GM18511 (cell line): ENCODE measurements at regions not wholly inside any gene's neighbourhood (a gene's known extent, or its start where the extent isn't known, plus 50 kb on each side); places are given as distances from the start of the nearest gene placed in this dataset.
"Not testable (repeated sequence)": the region's sequence is repeated elsewhere in the genome, so short reads cannot be mapped to it uniquely, and the experiment has no call there.

ENCODE experiments used
- ATAC-seq: cut with Tn5 transposase; IDR thresholded peaks from one replicate; pipeline ENCODE4 v1.9.1; 2021; ENCODE audit warnings: mild to moderate bottlenecking, moderate library complexity; ENCODE audit not compliant: unreplicated experiment

DNA sequence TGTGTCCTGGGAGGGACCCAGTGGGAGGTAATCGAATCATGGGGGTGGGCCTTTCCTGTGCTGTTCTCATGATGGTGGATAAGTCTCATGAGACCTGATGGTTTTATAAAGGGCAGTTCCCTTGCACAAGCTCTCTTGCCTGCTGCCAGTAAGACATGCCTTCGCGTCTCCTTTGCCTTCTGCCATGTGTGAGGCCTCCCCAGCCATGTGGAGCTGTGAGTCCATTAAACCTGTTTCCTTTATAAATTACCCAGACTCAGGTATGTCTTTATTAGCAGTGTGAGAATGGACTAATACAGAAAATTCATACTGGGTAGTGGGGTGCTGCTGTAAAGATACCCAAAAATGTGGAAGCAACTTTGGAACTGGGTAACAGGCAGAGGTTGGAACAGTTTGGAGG is 300.0 kb upstream of the ZFP42 start:
- ATAC-seq, result not testable (repeated sequence)

DNA sequence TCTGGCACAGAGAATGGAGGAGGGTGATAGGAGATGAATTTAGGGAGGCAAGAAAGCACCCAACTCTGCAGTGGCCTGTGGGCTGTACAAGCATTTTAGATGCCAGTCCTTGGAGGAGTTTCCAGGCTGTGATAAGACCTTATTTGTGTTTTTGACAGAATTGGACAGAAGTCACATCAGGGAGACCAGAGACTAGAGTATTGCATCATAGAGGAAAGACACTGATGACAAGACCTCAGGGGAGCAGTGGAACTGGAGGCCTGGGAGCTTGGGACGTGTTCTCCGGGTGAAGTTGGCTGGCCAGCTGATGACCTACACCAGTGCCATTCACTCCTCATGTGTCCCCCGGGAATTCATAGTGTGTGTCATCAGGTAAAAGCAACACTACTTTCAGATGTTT is 284.0 kb upstream of the ZFP42 start:
- no peak for ATAC-seq

DNA sequence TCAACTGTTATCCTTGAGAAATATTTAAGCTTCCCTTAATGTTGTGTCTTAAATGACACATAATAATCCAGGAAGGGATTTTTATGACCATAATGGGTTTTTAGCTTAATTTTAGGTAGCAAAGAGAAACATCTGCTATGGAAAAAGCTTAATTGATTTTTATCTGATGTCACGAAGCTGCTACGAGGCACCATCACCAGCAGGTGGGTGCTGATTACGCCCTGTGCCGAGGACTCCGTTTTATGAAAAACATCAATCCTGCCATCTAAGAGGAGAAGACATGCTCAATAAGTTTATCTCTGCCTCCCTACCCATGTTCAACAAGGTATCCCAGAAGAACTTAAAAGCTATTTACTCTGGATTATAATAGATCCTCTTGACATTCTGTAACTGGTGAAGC is 280.6 kb upstream of the ZFP42 start:
- ATAC-seq, result no peak

DNA sequence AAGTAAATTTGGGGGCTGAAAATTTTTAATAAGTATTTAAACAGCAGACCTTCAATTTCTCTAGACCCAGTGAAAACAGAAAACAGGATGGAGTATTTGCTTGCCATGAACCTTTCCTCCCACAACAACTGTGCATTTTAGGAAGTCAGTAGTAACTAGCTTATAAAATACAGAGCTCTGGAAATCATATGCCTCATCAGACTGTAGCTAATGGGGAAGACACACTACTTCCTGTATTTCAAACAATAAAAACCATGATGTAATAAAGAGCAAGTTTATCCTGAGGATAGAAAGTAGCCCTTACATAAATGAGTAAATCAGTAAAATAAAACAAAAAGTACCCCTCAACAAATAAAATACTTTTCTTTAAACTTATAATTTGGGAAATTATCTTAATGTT is 280.1 kb upstream of the ZFP42 start:
- ATAC-seq, result no peak

DNA sequence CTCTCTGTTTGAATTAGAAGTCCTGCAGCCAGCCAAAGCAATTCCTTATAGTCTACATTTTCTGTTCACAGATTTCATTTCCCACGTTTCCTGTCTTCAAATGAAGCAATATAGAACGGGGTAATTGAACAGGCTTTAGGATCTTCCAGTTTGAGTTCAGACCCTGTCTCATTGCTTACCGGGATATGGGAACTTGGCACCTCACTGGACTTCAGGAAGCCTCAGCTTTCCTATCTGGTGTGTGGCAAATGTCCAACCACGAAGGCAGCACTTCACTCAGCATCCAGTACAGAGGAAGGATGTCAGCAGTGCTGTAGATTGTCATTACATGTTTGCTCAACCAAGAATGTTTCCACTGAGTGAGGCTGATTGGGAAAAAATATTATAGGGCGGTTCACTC is 271.1 kb upstream of the ZFP42 start:
- ATAC-seq, result no peak

DNA sequence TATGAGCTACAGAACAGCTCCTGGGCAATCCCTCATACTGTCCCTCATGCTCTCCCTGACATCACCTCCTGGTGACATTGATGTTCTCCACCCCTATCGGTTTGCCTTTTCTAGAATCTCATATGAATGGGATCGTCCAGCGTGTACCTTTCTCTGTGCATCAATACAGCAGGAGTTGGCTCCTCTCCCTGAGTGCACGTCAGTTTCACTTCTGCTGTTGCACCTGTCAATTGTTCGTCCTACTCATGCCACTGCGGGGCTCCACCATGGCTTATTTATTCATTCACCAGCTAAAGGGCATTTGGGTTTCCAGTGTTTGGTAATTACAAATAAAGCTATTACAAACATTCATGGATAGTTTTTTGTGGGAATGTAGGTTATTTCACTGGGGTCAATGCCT is 269.1 kb upstream of the ZFP42 start:
- no peak for ATAC-seq

DNA sequence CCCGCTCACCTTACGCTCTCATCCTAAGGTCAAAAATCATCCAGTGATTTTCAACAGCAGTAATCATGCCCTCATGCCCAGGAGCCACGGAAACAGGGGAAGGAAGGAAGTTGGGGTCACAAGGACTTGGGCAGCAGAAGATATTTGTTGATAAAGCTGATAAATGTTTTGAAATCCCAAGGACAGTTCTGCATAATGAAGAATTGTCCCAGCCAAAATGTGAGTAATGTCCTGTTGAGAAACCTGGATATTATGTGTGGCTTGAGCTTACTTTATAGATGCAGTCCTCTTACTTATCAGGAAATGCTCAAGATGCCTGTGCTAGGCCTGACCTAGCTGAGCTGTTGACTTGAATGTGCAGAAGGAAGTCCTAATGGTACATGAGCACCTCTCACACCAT is 263.0 kb upstream of the ZFP42 start:
- ATAC-seq, result no peak

DNA sequence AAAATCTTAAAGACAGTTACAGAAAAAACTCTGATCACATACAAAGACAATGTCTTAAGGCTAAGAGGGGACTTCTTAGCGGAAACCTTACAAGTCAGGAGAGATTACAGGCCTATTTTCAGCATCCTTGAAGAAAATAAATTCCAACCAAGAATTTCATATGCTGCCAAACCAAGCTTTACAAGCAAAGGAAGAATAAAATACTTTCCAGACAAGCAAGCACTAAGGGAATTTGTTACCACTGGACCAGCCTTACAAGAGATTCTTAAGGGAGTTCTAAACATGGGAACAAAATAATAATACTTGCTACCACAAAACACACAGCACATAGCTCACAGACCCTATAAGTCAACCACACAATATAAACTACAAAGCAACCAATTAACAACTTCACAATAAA is 255.8 kb upstream of the ZFP42 start:
- no peak for ATAC-seq

DNA sequence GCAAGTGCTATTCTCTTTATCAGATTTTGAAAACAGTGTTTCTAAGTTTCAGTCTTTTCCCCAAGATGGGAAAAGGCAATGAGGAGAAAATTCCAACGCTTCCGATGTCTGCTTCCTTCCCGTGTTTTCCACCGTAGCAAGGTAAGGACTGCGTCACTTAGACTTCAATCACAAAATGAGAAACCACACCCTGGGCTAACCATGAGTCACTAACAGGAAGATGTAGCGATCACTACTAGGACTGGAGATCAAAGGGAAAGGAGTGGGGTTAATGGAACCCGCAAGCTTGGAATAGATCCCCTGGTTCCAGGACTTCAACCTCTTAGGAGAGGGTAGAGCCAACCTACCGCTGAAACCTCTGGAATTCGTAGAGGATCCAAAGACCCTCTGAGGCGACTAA is 250.7 kb upstream of the ZFP42 start:
- no peak for ATAC-seq

DNA sequence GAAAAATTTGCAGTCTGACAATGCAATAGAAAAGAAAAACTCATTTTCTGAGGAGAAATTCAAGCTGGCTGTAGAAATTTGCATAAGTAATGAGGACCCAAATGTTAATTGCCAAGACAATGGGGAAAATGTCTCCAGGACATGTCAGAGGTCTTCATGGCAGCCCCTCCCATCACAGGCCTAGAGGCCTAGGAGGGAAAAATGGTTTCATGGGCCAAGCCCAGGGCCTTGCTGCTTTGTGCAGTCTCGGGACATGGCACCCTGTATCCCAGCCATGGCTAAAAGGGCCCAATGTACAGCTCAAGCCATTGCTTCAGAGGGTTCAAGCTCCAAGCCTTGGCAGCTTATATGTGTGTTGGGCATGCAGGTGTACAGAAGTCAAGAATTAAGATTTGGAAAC is 244.9 kb upstream of the ZFP42 start:
- not testable (repeated sequence) for ATAC-seq

DNA sequence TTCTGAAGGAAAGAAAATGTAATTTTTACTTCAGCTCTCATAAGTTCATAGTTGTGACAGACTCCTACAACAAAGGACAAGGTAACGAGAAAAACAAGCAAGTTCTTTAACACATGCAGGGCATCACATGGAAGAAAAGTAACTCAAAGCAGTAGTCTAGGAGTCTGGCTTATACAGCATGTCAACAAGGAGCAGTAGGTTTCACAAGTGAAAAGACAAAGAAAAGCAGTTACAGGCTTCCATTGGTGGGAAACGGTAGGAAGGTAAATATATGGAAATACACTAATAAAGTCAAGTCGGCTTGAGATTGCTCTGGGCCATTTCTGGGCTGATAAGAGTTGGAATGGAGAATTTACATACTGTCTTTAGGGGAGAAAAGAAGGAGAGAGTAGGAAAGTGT is 228.4 kb upstream of the ZFP42 start:
- ATAC-seq, result no peak

DNA sequence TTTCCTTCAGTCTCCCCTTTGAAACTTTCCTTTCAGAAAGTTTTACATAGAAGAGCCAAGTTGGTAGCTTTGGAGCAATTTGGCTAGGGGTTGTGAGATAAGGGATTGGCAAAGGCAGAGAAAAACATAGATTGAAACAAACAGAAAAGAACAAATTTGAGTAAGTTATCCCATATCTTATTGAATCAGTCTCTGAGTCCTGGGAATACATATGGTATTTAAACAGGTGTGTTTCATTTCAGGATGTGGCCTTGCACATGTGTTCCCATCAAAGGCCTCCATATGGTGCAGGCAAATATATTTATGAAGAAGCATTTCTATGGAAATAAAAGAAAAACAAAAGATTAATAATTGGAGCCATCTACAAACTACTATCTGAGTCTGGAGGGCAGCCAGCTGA is 227.9 kb upstream of the ZFP42 start:
- ATAC-seq, result no peak

DNA sequence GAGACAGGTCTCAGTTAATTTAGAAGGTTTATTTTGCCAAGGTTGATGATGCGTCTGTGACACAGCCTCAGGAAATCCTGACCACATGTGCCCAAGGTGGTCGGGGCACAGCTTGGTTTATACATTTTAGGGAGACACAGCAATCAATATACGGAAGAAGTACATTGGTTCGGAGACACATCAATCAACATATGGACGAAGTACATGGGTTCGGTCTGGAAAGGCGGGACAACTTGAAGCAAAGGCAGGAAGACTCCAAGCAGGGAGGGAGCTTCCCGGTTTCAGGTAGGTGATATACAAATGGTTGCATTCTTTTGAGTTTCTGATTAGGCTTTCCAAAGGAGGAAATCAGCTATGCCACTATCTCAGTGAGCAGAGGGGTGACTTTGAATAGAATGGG is 225.2 kb upstream of the ZFP42 start:
- no peak for ATAC-seq

DNA sequence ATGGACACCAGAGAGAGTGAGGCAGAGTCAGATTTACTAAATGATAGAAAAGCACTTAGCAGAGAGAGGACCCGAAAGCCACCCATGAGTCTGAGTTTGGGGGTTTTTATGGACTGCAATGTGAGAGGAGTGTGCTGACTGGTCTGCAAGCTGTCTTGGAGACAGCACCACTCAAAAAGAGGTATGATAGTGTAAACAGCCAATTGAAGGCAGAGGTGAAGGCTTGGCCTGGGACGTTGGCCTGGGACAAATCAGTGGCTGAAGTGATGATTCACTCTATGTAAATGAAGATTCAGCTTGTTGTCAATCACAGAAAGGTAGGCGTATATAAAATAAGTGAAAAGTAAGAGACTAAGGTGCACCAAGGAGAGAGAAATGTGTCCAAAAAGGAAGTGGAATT is 217.6 kb upstream of the ZFP42 start:
- no peak for ATAC-seq

DNA sequence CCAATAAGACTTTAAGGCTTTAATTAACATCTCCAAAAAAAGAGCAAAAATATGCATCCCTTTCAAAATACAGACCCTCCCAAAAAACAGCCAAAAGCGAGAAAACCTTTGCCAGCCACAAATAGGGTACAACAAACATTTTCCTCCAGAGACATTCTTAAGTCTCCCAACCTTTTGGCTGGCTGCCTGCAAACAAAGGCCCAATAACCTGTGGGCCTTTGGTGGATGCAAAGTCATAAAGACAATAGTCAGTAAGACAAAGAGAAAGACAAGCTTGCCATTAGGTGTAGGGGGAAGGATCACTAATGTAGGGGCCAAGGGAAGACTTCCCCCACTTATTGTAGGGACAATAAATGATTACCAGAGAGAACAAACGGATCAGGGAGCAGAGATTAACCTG is 215.5 kb upstream of the ZFP42 start:
- no peak for ATAC-seq

DNA sequence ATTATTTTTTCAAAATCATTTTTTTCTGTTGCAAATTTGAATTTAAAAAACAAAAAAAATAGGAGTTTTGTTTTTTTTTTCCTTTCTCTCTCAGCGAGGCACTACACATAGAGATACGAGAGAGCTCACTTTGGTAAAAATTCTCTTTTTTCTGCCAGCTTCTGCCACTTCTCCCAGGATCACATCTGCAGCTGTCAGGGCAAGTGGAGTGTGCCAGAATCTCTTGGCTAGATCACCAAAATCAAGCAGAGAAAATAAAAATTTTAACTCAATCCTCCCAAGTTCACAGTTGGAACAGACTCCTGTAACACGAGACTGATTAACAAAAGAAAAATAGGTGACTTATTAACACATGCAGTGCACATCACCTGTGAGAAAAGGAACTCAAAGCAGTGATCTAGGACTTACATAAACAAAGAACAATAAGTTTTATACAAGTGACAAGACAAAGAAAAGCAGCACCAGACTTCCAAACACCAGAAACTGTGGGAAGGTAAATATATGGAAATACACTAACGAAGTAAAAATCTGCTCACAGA is 213.2 kb upstream of the ZFP42 start:
- ATAC-seq, result no peak

DNA sequence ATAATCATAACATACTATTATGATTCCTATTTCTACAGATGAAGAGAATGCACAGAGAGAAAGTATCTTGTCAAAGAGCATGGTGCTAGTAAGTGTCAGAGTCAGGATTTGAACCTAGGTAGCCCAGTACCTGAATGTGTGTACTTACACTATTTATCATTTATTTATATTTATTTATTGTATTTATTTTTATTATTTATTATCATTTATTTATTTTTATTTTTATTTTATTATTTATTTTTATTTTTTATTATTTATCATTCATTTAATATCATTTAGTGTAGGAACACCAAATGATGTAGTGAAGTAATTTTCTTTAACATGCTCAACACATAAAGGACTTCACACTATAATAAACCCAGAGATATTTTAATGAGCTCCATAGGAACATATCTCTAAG is 209.4 kb upstream of the ZFP42 start:
- ATAC-seq, result no peak

DNA sequence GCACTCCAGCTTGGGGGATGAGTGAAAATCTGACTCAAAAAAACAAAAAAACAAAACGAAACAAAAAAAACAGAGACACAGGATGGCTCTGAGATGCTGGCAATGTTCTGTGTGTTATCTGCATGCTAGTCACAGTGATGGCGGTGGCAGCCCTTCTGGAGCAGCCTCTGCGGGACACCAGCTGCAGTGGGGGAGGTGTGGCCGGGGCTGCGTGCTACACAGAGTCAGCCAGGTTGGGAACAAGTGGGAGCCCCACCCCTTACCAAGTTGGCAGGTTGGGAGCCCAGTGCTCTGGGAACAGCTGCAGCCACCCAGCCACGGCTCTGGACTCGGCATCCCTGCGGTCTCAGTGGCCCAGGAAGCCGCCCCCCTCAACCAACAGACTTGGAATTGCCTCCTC is 206.5 kb upstream of the ZFP42 start:
- no peak for ATAC-seq

DNA sequence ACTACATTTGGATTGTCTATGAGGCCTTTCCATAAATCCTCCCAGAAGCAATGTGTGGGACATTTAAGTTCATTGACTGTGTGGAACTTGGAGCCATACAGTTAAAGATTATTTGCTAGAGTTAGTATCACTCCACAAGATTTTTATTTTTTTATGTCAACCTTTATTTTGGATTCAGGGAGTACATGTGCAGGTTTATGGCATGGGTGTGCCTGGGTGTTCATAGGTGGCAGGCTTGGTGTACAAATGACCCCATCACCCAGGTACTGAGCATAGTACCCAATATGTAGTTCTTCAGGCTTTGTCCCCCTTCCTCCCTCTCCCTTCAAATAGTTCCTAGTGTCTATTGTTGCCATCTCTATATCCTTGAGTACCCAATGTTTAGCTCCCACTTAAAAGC is 199.8 kb upstream of the ZFP42 start:
- ATAC-seq, result no peak

DNA sequence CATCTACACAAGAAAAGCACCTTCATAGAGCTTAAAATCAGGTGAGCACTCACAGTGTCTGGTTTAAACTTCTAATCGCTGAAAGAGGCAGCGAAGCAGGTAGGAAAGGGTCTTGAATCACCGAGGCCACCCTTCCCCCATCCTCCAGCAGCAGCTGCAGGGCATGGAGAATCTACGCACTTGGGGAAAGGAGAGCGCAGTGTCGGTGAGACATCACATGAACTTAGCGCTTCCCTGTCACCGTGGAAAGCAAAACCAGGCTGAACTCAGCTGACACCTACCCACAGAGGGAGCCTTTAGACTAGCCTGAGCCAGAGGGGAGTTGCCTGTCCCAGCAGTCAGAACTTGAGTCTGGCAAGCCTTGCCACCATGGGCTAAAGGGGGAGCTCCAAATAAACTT is 197.2 kb upstream of the ZFP42 start:
- no peak for ATAC-seq

DNA sequence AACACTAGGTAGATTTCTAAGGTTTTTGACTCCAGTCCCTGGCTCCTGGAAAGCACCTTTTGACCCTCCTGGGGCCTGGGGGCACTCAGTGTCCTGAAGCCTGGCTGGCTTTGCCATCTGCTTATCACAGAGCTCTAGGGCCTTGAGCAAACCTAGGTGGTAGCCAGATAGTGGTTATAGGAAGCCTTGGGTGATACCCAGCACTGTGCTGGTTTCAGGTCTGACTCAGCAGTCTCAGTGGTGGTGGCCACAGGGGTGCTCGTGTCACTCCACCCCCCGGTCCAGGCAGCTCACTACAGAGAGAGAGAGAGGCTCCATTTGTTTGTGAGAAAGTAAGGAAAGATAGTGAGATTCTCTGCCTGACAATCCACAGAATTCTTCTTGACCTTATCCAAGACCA is 195.8 kb upstream of the ZFP42 start:
- ATAC-seq, result no peak

DNA sequence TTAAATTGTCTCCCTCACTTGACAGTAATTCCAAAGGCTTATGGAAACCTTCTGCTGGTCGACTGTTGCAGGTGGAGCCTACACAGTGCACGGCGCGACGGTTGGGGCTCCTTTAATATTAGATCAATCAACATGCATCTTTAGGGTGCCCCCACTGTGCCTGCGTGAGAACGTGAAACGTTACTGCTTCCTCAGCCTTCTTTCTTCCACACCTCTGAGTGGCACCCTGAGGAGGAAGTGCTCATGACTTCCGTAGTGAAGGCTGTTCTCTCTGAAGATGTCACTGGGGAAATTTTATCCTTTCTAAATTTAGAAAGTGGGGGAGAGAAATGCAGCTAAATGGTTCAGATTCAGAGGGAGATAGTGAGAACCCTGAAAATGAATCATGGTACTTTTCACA is 184.0 kb upstream of the ZFP42 start:
- no peak for ATAC-seq

DNA sequence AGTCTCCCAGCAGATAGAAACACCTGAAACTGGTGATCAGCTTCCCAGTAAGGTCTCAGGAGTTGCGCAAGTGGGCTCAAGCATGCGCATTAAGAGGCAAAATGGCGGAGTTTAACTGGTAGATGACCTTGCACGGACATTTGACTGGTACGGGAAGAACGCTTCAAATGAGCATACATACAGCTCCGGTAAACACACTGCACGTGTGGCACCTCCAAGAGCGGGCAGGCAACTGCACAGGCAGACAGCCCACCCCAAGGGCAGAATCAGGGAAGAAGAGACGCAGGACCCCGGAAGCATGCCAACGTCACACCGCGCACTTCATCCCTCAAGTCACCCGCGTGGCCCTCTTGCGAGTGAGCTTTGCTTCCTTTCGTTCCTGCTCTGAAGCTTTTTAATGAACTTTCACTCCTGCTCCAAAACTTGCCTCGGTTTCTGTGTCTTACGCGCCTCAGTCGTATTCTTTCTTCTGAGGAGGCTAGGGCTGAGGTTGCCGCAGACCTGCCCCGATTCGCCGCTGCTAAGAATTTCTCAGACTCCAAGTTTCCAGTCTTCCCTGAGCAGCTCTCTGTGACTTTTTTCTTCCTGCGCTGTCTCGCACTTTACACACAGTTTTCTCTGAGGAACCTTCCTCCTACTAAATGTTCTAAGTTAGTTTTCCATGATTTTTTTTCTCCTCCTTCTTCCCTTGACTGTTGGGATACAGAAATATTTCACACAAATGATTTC is 180.7 kb upstream of the ZFP42 start:
- ATAC-seq, result no peak
